ENCODE measurements at regions not wholly inside any gene's neighbourhood (a gene's known extent, or its start where the extent isn't known, plus 50 kb on each side); places are given as distances from the start of the nearest gene placed in this dataset.

GRCh38 chr3:157922614-157923013, 183.6 kb downstream of the SHOX2 start:
- 90 to 100% methylated on average over 1 of the region's 1 CpG for WGBS, 2 donors
- intact Hi-C loops (cut with DNase I), result no loop called here
- no peak for FAIRE-seq

GRCh38 chr3:157921811-157922210, 184.4 kb downstream of the SHOX2 start:
- no peak for DNase-seq
- Histone ChIP-seq H3K4me1 (no peaks in the 10 kb centered on the region), H3K27ac (no peak overlapping the region), H3K36me3 (no peaks in the 10 kb centered on the region), H3K4me3 (no peak overlapping the region), H3K9me3 (no peaks in the 10 kb centered on the region), H3K27me3 (no peaks in the 10 kb centered on the region)
- no peak for FAIRE-seq
- no peak for ATAC-seq
- intact Hi-C loops (cut with DNase I), result no loop called here
- WGBS, 2 donors, result 47% methylated on average over 3 of the region's 3 CpGs
- no peak for TF ChIP-seq CTCF (IDR thresholded peaks at IDR 0.05)

More at GRCh38 chr3:157922614-157923013, 183.6 kb downstream of the SHOX2 start:
- TF ChIP-seq CTCF (IDR thresholded peaks at IDR 0.05), result no peak
- Histone ChIP-seq H3K4me1 (no peaks in the 10 kb centered on the region), H3K27ac (no peak overlapping the region), H3K4me3 (no peak overlapping the region), H3K36me3 (no peaks in the 10 kb centered on the region), H3K9me3 (no peaks in the 10 kb centered on the region), H3K27me3 (no peaks in the 10 kb centered on the region)
- DNase-seq (no peak), ATAC-seq (no peak)

GRCh38 chr3:157920822-157921700, 185.2 kb downstream of the SHOX2 start:
- intact Hi-C loops (cut with DNase I), result no loop called here
- ATAC-seq, result peak in 2 of 4 donors; percentile 17 to 49

GRCh38 chr3:157919319-157919887, 186.8 kb downstream of the SHOX2 start:
- Histone ChIP-seq H3K36me3 (no peaks in the 10 kb centered on the region), H3K4me3 (no peak overlapping the region), H3K4me1 (no peaks in the 10 kb centered on the region), H3K9me3 (no peaks in the 10 kb centered on the region), H3K27ac (no peak overlapping the region), H3K27me3 (no peaks in the 10 kb centered on the region)
- DNase-seq (no peak), ATAC-seq (no peak), FAIRE-seq (no peak)
- TF ChIP-seq CTCF (IDR thresholded peaks at IDR 0.05), result no peak
- WGBS, 2 donors, result 62 to 77% methylated on average over 2 of the region's 2 CpGs
- intact Hi-C loops (cut with DNase I), result no loop called here

More at GRCh38 chr3:157920822-157921700, 185.2 kb downstream of the SHOX2 start:
- TF ChIP-seq CTCF (IDR thresholded peaks at IDR 0.05), result no peak
- Histone ChIP-seq H3K36me3 (no peaks in the 10 kb centered on the region), H3K4me3 (no peak overlapping the region), H3K9me3 (no peaks in the 10 kb centered on the region), H3K27me3 (no peaks in the 10 kb centered on the region), H3K4me1 (no peaks in the 10 kb centered on the region), H3K27ac (no peak overlapping the region)
- FAIRE-seq (no peak), DNase-seq (no peak)
- WGBS, 2 donors, result 70 to 75% methylated on average over 19 of the region's 19 CpGs

- Histone ChIP-seq H3K27ac (no peak overlapping the region), H3K4me1 (no peaks in the 10 kb centered on the region), H3K27me3 (no peaks in the 10 kb centered on the region), H3K4me3 (no peak overlapping the region), H3K9me3 (no peaks in the 10 kb centered on the region), H3K36me3 (no peaks in the 10 kb centered on the region)
- FAIRE-seq, result no peak
- intact Hi-C loops (cut with DNase I), result no loop called here
- TF ChIP-seq CTCF (IDR thresholded peaks at IDR 0.05), result no peak
- DNase-seq, result no peak
- 76 to 81% methylated on average over 3 of the region's 3 CpGs for WGBS, 2 donors
- ATAC-seq, result no peak
These were observed 187.8 kb downstream of the SHOX2 start for GRCh38 chr3:157918402-157918801.

Measured in pancreas (tissue), 10 donors.